ENCODE measurements at regions not wholly inside any gene's neighbourhood (a gene's known extent, or its start where the extent isn't known, plus 50 kb on each side); places are given as distances from the start of the nearest gene placed in this dataset.

GRCh38 chr15:38707802-38708671 lies 143.4 kb upstream of the RASGRP1 start:
- H3K4me1 Mint-ChIP-seq = peaks cover 44% of the 10 kb centered on the region
- ATAC-seq (peak; percentile 89), DNase-seq (ENCODE audit: low spot score) (peak; percentile 36)
- TF ChIP-seq CTCF (IDR thresholded peaks at IDR 0.05) = peak; percentile 66
- TF ChIP-seq SOX15 (CRISPR knock-in tag; IDR thresholded peaks at IDR 0.05) = no peak
- no peak for TF ChIP-seq PRDM15 (CRISPR knock-in tag; IDR thresholded peaks at IDR 0.05)
- no peak for TF ChIP-seq ERG (CRISPR knock-in tag; IDR thresholded peaks at IDR 0.05)
- TF ChIP-seq ZNF121 (CRISPR knock-in tag; IDR thresholded peaks at IDR 0.05) = no peak
- H3K4me3 Mint-ChIP-seq = no peak overlapping the region
- ChIA-PET POLR2A (no interaction called here), CTCF (interaction anchor here (0.6 to 1.9 kb wide), 20 partner anchors 8 to 1049 kb away, joined by 3 to 8 read pairs (median 4); partner anchors contain the start of gene THBS1)
- no peaks in the 10 kb centered on the region for H3K27me3 Mint-ChIP-seq (ENCODE audit: low read depth)
- no peaks in the 10 kb centered on the region for H3K9me3 Mint-ChIP-seq
- H3K27ac Mint-ChIP-seq = peak overlapping the region; percentile 77
- no peaks in the 10 kb centered on the region for H3K36me3 Mint-ChIP-seq

- Mint-ChIP-seq H3K27ac (peak overlapping the region; percentile 77), H3K27me3 (ENCODE audit: low read depth) (no peaks in the 10 kb centered on the region; the same call in 1 of the 2 replicates), H3K4me1 (peaks cover 43% of the 10 kb centered on the region), H3K9me3 (no peaks in the 10 kb centered on the region), H3K4me3 (no peak overlapping the region), H3K36me3 (no peaks in the 10 kb centered on the region)
- POLR2A ChIA-PET = no interaction called here
- CTCF ChIA-PET = interaction anchor here (0.7 to 1.4 kb wide), 2 partner anchors 9 to 147 kb away, joined by 3 to 7 read pairs; no protein-coding TSS in a partner anchor
- DNase-seq (ENCODE audit: low spot score) (no peak), ATAC-seq (no peak)
- TF ChIP-seq TCF7 (CRISPR knock-in tag; IDR thresholded peaks at IDR 0.05; ENCODE audit: low read depth) = no peak
- TF ChIP-seq FOXP1 (CRISPR knock-in tag; IDR thresholded peaks at IDR 0.05; ENCODE audit: borderline replicate concordance) = no peak
- no peak for TF ChIP-seq NR2C2 (CRISPR knock-in tag; IDR thresholded peaks at IDR 0.05)
- TF ChIP-seq ZNF219 (CRISPR knock-in tag; IDR thresholded peaks at IDR 0.05; ENCODE audit: borderline replicate concordance) = no peak
- no peak for TF ChIP-seq TEAD4 (CRISPR knock-in tag; IDR thresholded peaks at IDR 0.05)
- no peak for TF ChIP-seq ZNF532 (CRISPR knock-in tag; IDR thresholded peaks at IDR 0.05; ENCODE audit: borderline replicate concordance)
- TF ChIP-seq ZNF425 (CRISPR knock-in tag; conservative IDR thresholded peaks at IDR 0.05) = no peak
- TF ChIP-seq CBFB (CRISPR knock-in tag; IDR thresholded peaks at IDR 0.05; ENCODE audit: low read depth) = no peak
- TF ChIP-seq MXD4 (CRISPR knock-in tag; IDR thresholded peaks at IDR 0.05; ENCODE audit: borderline replicate concordance) = no peak
- TF ChIP-seq HMGXB4 (CRISPR knock-in tag; IDR thresholded peaks at IDR 0.05) = no peak
- no peak for TF ChIP-seq ZNF263 (CRISPR knock-in tag; IDR thresholded peaks at IDR 0.05; ENCODE audit: low read depth)
- no peak for TF ChIP-seq MLX (CRISPR knock-in tag; IDR thresholded peaks at IDR 0.05)
Measured at GRCh38 chr15:38708672-38709180, 144.1 kb upstream of the RASGRP1 start.
